T-helper 17 cell (primary cell): ENCODE measurements at regions not wholly inside any gene's neighbourhood (a gene's known extent, or its start where the extent isn't known, plus 50 kb on each side); places are given as distances from the start of the nearest gene placed in this dataset.

Source experiments
- ATAC-seq: fragments of 150-1000 bp; cut with Tn5 transposase; 2 replicates; pipeline ENCODE4 v1.10.0; 2021; ENCODE audit warnings: mild to moderate bottlenecking, moderate library complexity
- DNase-seq, 3 donors: peaks; one replicate each; pipeline versions ENCODE4 v3.0.0 to v3.0.0-alpha.2; 2020 to 2021
- H3K9me3 ChIP-seq: one replicate; pipeline ENCODE4 v1.7.0; 2013; ENCODE audit warnings: low read length, mild to moderate bottlenecking; ENCODE audit not compliant: control insufficient read depth, poor library complexity, severe bottlenecking
- H3K27ac Mint-ChIP-seq: one replicate; pipeline ENCODE4 v1.8.0; 2022; ENCODE audit warnings: mild to moderate bottlenecking, moderate library complexity, mixed read lengths
- H3K27me3 Mint-ChIP-seq: one replicate; pipeline ENCODE4 v1.8.0; 2022; ENCODE audit warnings: mixed read lengths
- H3K36me3 Mint-ChIP-seq: one replicate; pipeline ENCODE4 v1.8.0; 2022; ENCODE audit warnings: low read depth, mixed read lengths
- H3K4me1 Mint-ChIP-seq: one replicate; pipeline ENCODE4 v1.8.0; 2022; ENCODE audit warnings: mild to moderate bottlenecking, mixed read lengths
- H3K4me3 Mint-ChIP-seq: one replicate; pipeline ENCODE4 v1.8.0; 2022; ENCODE audit warnings: mild to moderate bottlenecking, moderate library complexity, mixed read lengths

GRCh38 chr16:64654178-64654577, 467.7 kb downstream of the CDH11 start:
- Mint-ChIP-seq H3K27ac (no peak overlapping the region), H3K4me3 (no peak overlapping the region), H3K4me1 (no peaks in the 10 kb centered on the region), H3K27me3 (no peaks in the 10 kb centered on the region), H3K36me3 (no peaks in the 10 kb centered on the region)
- DNase-seq (no peak), ATAC-seq (no peak)
- H3K9me3 ChIP-seq: no peaks in the 10 kb centered on the region

GRCh38 chr16:64648282-64648681, 473.6 kb downstream of the CDH11 start:
- DNase-seq: no peak
- no peaks in the 10 kb centered on the region for H3K27me3 Mint-ChIP-seq
- H3K4me1 Mint-ChIP-seq: no peaks in the 10 kb centered on the region
- H3K9me3 ChIP-seq: no peaks in the 10 kb centered on the region
- H3K27ac Mint-ChIP-seq: no peak overlapping the region
- no peaks in the 10 kb centered on the region for H3K36me3 Mint-ChIP-seq
- no peak overlapping the region for H3K4me3 Mint-ChIP-seq
- ATAC-seq: no peak

GRCh38 chr16:64641343-64641742, 480.5 kb downstream of the CDH11 start:
- H3K9me3 ChIP-seq: no peaks in the 10 kb centered on the region
- H3K27ac Mint-ChIP-seq: no peak overlapping the region
- no peaks in the 10 kb centered on the region for H3K27me3 Mint-ChIP-seq
- no peak for DNase-seq
- no peaks in the 10 kb centered on the region for H3K4me1 Mint-ChIP-seq
- H3K4me3 Mint-ChIP-seq: no peak overlapping the region
- ATAC-seq: no peak
- H3K36me3 Mint-ChIP-seq: no peaks in the 10 kb centered on the region

- Mint-ChIP-seq H3K27ac (no peak overlapping the region), H3K4me1 (no peaks in the 10 kb centered on the region), H3K27me3 (no peaks in the 10 kb centered on the region), H3K36me3 (no peaks in the 10 kb centered on the region), H3K4me3 (no peak overlapping the region)
- DNase-seq: no peak
- H3K9me3 ChIP-seq: no peaks in the 10 kb centered on the region
- ATAC-seq: no peak
Measured at GRCh38 chr16:64638766-64639165, 483.1 kb downstream of the CDH11 start.

- DNase-seq (no peak), ATAC-seq (no peak)
- no peak overlapping the region for H3K4me3 Mint-ChIP-seq
- no peaks in the 10 kb centered on the region for H3K4me1 Mint-ChIP-seq
- H3K9me3 ChIP-seq: peaks cover 4% of the 10 kb centered on the region
- no peak overlapping the region for H3K27ac Mint-ChIP-seq
- H3K27me3 Mint-ChIP-seq: no peaks in the 10 kb centered on the region
- no peaks in the 10 kb centered on the region for H3K36me3 Mint-ChIP-seq
Measured at GRCh38 chr16:64629622-64630021, 492.2 kb downstream of the CDH11 start.

GRCh38 chr16:64627781-64628180, 494.1 kb downstream of the CDH11 start:
- no peaks in the 10 kb centered on the region for H3K4me1 Mint-ChIP-seq
- no peaks in the 10 kb centered on the region for H3K27me3 Mint-ChIP-seq
- H3K27ac Mint-ChIP-seq: no peak overlapping the region
- no peaks in the 10 kb centered on the region for H3K36me3 Mint-ChIP-seq
- DNase-seq: no peak
- no peak for ATAC-seq
- H3K4me3 Mint-ChIP-seq: no peak overlapping the region
- peaks cover 2% of the 10 kb centered on the region for H3K9me3 ChIP-seq

- DNase-seq (no peak), ATAC-seq (no peak)
- H3K27me3 Mint-ChIP-seq: no peaks in the 10 kb centered on the region
- no peaks in the 10 kb centered on the region for H3K36me3 Mint-ChIP-seq
- no peak overlapping the region for H3K4me3 Mint-ChIP-seq
- H3K9me3 ChIP-seq: peaks cover 2% of the 10 kb centered on the region
- H3K4me1 Mint-ChIP-seq: no peaks in the 10 kb centered on the region
- no peak overlapping the region for H3K27ac Mint-ChIP-seq
Measured at GRCh38 chr16:64627288-64627687, 494.6 kb downstream of the CDH11 start.

- H3K9me3 ChIP-seq: peaks cover 2% of the 10 kb centered on the region
- no peak for ATAC-seq
- no peak overlapping the region for H3K27ac Mint-ChIP-seq
Measured at GRCh38 chr16:64626776-64627175, 495.1 kb downstream of the CDH11 start.

GRCh38 chr16:64621616-64622015, 500.2 kb downstream of the CDH11 start:
- no peak for DNase-seq
- H3K4me1 Mint-ChIP-seq: no peaks in the 10 kb centered on the region

More at GRCh38 chr16:64626776-64627175, 495.1 kb downstream of the CDH11 start:
- no peaks in the 10 kb centered on the region for H3K27me3 Mint-ChIP-seq
- no peak overlapping the region for H3K4me3 Mint-ChIP-seq
- no peaks in the 10 kb centered on the region for H3K4me1 Mint-ChIP-seq
- no peaks in the 10 kb centered on the region for H3K36me3 Mint-ChIP-seq
- DNase-seq: no peak

GRCh38 chr16:64617836-64618476, 503.9 kb downstream of the CDH11 start:
- no peak overlapping the region for H3K4me3 Mint-ChIP-seq
- no peaks in the 10 kb centered on the region for H3K4me1 Mint-ChIP-seq
- no peaks in the 10 kb centered on the region for H3K27me3 Mint-ChIP-seq
- H3K36me3 Mint-ChIP-seq: no peaks in the 10 kb centered on the region
- H3K9me3 ChIP-seq: no peaks in the 10 kb centered on the region
- H3K27ac Mint-ChIP-seq: no peak overlapping the region
- DNase-seq (no peak), ATAC-seq (no peak)

More at GRCh38 chr16:64621616-64622015, 500.2 kb downstream of the CDH11 start:
- ATAC-seq: no peak
- H3K36me3 Mint-ChIP-seq: no peaks in the 10 kb centered on the region
- peaks cover 2% of the 10 kb centered on the region for H3K9me3 ChIP-seq
- no peak overlapping the region for H3K27ac Mint-ChIP-seq
- no peaks in the 10 kb centered on the region for H3K27me3 Mint-ChIP-seq
- no peak overlapping the region for H3K4me3 Mint-ChIP-seq

GRCh38 chr16:64615630-64616280, 506.1 kb downstream of the CDH11 start:
- ATAC-seq (no peak), DNase-seq (no peak)
- H3K27me3 Mint-ChIP-seq: no peaks in the 10 kb centered on the region
- no peak overlapping the region for H3K27ac Mint-ChIP-seq
- no peak overlapping the region for H3K4me3 Mint-ChIP-seq
- no peaks in the 10 kb centered on the region for H3K36me3 Mint-ChIP-seq
- H3K4me1 Mint-ChIP-seq: no peaks in the 10 kb centered on the region
- H3K9me3 ChIP-seq: no peaks in the 10 kb centered on the region

- DNase-seq: no peak
- ATAC-seq: no peak
Measured at GRCh38 chr16:64596196-64596595, 525.7 kb downstream of the CDH11 start.

GRCh38 chr16:64590513-64590912, 531.4 kb downstream of the CDH11 start:
- Mint-ChIP-seq H3K4me1 (no peaks in the 10 kb centered on the region), H3K27me3 (no peaks in the 10 kb centered on the region), H3K27ac (no peak overlapping the region), H3K4me3 (no peak overlapping the region), H3K36me3 (no peaks in the 10 kb centered on the region)
- DNase-seq (no peak), ATAC-seq (no peak)
- H3K9me3 ChIP-seq: no peaks in the 10 kb centered on the region

More at GRCh38 chr16:64596196-64596595, 525.7 kb downstream of the CDH11 start:
- Mint-ChIP-seq H3K4me3 (no peak overlapping the region), H3K27me3 (no peaks in the 10 kb centered on the region), H3K27ac (no peak overlapping the region), H3K4me1 (no peaks in the 10 kb centered on the region), H3K36me3 (no peaks in the 10 kb centered on the region)
- H3K9me3 ChIP-seq: no peaks in the 10 kb centered on the region

GRCh38 chr16:64589836-64590235, 532.0 kb downstream of the CDH11 start:
- ATAC-seq: no peak
- no peaks in the 10 kb centered on the region for H3K9me3 ChIP-seq
- Mint-ChIP-seq H3K27me3 (no peaks in the 10 kb centered on the region), H3K4me3 (no peak overlapping the region), H3K4me1 (no peaks in the 10 kb centered on the region), H3K27ac (no peak overlapping the region), H3K36me3 (no peaks in the 10 kb centered on the region)
- DNase-seq: no peak
